ENCODE measurements at regions not wholly inside any gene's neighbourhood (a gene's known extent, or its start where the extent isn't known, plus 50 kb on each side); places are given as distances from the start of the nearest gene placed in this dataset.

DNA sequence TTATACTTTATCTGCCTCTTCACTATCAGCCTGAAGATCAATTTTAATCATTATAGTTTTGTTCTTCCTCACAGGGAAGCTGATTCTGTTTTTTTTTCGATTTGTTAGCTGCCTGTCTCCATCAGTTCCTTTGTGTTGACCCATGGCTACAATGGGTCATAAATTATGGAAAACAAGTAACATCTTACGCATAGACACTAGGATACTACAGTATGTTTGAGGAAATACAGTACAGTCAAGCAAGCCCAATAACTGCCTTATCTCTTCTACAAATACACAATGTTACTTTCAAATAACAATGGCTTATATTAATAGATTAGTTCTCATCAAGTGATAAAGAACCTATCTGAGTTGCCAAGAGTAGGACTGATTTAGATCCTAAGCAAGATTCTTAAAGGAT, 160.5 kb upstream of the FREM1 start:
- no peak for TF ChIP-seq EZH2 (IDR thresholded peaks at IDR 0.05; ENCODE audit: low read length, unreplicated experiment)
- TF ChIP-seq, protein P1, sequence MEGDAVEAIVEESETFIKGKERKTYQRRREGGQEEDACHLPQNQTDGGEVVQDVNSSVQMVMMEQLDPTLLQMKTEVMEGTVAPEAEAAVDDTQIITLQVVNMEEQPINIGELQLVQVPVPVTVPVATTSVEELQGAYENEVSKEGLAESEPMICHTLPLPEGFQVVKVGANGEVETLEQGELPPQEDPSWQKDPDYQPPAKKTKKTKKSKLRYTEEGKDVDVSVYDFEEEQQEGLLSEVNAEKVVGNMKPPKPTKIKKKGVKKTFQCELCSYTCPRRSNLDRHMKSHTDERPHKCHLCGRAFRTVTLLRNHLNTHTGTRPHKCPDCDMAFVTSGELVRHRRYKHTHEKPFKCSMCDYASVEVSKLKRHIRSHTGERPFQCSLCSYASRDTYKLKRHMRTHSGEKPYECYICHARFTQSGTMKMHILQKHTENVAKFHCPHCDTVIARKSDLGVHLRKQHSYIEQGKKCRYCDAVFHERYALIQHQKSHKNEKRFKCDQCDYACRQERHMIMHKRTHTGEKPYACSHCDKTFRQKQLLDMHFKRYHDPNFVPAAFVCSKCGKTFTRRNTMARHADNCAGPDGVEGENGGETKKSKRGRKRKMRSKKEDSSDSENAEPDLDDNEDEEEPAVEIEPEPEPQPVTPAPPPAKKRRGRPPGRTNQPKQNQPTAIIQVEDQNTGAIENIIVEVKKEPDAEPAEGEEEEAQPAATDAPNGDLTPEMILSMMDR (conservative IDR thresholded peaks at IDR 0.05; ENCODE audit: low read depth, low read length): no peak
- no peak for TF ChIP-seq EZH2phosphoT487 (IDR thresholded peaks at IDR 0.05; ENCODE audit: borderline replicate concordance, low read length)

All from PC-3 (cell line).